ENCODE measurements at regions not wholly inside any gene's neighbourhood (a gene's known extent, or its start where the extent isn't known, plus 50 kb on each side); places are given as distances from the start of the nearest gene placed in this dataset.

- no peak for TF ChIP-seq CTCF (IDR thresholded peaks at IDR 0.05 in 2 of 3, conservative IDR thresholded peaks at IDR 0.05 in 1 of 3; ENCODE audit: borderline replicate concordance in 1 of 3, insufficient read depth in 1 of 3, low read depth in 2 of 3, low read length in 2 of 3)
- TF ChIP-seq EZH2phosphoT487 (IDR thresholded peaks at IDR 0.05; ENCODE audit: borderline replicate concordance) = no peak
- no peak for TF ChIP-seq POLR2A (IDR thresholded peaks at IDR 0.05; ENCODE audit: borderline replicate concordance, extremely low read depth, insufficient read depth, insufficient read length)
- TF ChIP-seq ZFX (IDR thresholded peaks at IDR 0.05) = no peak
- no peak for TF ChIP-seq CEBPB (IDR thresholded peaks at IDR 0.05; ENCODE audit: low read depth)
- TF ChIP-seq, protein P1, sequence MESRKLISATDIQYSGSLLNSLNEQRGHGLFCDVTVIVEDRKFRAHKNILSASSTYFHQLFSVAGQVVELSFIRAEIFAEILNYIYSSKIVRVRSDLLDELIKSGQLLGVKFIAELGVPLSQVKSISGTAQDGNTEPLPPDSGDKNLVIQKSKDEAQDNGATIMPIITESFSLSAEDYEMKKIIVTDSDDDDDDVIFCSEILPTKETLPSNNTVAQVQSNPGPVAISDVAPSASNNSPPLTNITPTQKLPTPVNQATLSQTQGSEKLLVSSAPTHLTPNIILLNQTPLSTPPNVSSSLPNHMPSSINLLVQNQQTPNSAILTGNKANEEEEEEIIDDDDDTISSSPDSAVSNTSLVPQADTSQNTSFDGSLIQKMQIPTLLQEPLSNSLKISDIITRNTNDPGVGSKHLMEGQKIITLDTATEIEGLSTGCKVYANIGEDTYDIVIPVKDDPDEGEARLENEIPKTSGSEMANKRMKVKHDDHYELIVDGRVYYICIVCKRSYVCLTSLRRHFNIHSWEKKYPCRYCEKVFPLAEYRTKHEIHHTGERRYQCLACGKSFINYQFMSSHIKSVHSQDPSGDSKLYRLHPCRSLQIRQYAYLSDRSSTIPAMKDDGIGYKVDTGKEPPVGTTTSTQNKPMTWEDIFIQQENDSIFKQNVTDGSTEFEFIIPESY (IDR thresholded peaks at IDR 0.05; ENCODE audit: extremely low read depth, insufficient replicate concordance, low read length) = no peak
- no peak for TF ChIP-seq SIN3A (IDR thresholded peaks at IDR 0.05; ENCODE audit: low read depth)
- no peak for TF ChIP-seq ATF3 (IDR thresholded peaks at IDR 0.05)
- TF ChIP-seq EZH2 (IDR thresholded peaks at IDR 0.05) = no peak
- no peak for TF ChIP-seq JUND (IDR thresholded peaks at IDR 0.05)
Measured at GRCh38 chr2:144596073-144596871, 76.4 kb upstream of the ZEB2 start.
